ENCODE measurements at regions not wholly inside any gene's neighbourhood (a gene's known extent, or its start where the extent isn't known, plus 50 kb on each side); places are given as distances from the start of the nearest gene placed in this dataset.

DNA sequence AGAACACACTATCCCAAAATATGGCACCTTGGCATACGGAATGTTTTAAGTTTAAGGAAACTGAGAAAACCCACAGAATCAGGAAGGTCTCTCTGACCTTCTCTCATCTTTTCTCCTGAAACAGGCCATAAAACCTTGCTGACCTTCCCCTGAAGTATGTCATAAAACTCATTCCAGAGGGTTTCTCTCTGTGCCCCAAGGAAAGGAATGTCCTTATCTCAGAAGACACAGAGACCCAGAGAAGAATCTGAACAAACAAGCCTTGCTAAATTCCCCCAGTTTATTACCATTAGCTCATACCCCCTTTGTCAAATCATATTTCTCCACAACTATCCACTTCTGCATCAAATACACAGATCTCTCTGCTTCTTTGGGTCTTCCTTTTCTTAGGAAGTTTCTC is 603.1 kb downstream of the MCTP2 start:
- peaks cover 8% of the 10 kb centered on the region for H3K9me3 Mint-ChIP-seq (ENCODE audit: low read depth, unreplicated experiment)
- no TSS peak for BruUV-seq (replicated peaks)
- no peaks in the 10 kb centered on the region for H3K36me3 Mint-ChIP-seq (ENCODE audit: insufficient read depth, unreplicated experiment)
- no peak for TF ChIP-seq CTCF (IDR thresholded peaks at IDR 0.05; ENCODE audit: unreplicated experiment)
- intact Hi-C loops (cut with micrococcal nuclease; ENCODE audit: unreplicated experiment), result no loop called here
- no peaks in the 10 kb centered on the region for H3K27me3 Mint-ChIP-seq (ENCODE audit: unreplicated experiment)
- H3K4me3 Mint-ChIP-seq (ENCODE audit: low read depth, unreplicated experiment), result no peak overlapping the region
- no peaks in the 10 kb centered on the region for H3K4me1 Mint-ChIP-seq (ENCODE audit: low read depth, unreplicated experiment)
- DNase-seq, result no peak
- H3K27ac Mint-ChIP-seq (ENCODE audit: unreplicated experiment), result no peak overlapping the region
- CTCF ChIA-PET, result no interaction called here

- no peak overlapping the region for H3K4me3 Mint-ChIP-seq (ENCODE audit: low read depth, unreplicated experiment)
- DNase-seq, result no peak
- H3K36me3 Mint-ChIP-seq (ENCODE audit: insufficient read depth, unreplicated experiment), result no peaks in the 10 kb centered on the region
- peaks cover 10% of the 10 kb centered on the region for H3K9me3 Mint-ChIP-seq (ENCODE audit: low read depth, unreplicated experiment)
- no peak overlapping the region for H3K27ac Mint-ChIP-seq (ENCODE audit: unreplicated experiment)
- BruUV-seq (replicated peaks), result no TSS peak
- intact Hi-C loops (cut with micrococcal nuclease; ENCODE audit: unreplicated experiment), result no loop called here
- H3K27me3 Mint-ChIP-seq (ENCODE audit: unreplicated experiment), result no peaks in the 10 kb centered on the region
- H3K4me1 Mint-ChIP-seq (ENCODE audit: low read depth, unreplicated experiment), result no peaks in the 10 kb centered on the region
- CTCF ChIA-PET, result no interaction called here
- no peak for TF ChIP-seq CTCF (IDR thresholded peaks at IDR 0.05; ENCODE audit: unreplicated experiment)
Observed at GRCh38 chr15:94838281-94838680, 606.9 kb downstream of the MCTP2 start.

DNA sequence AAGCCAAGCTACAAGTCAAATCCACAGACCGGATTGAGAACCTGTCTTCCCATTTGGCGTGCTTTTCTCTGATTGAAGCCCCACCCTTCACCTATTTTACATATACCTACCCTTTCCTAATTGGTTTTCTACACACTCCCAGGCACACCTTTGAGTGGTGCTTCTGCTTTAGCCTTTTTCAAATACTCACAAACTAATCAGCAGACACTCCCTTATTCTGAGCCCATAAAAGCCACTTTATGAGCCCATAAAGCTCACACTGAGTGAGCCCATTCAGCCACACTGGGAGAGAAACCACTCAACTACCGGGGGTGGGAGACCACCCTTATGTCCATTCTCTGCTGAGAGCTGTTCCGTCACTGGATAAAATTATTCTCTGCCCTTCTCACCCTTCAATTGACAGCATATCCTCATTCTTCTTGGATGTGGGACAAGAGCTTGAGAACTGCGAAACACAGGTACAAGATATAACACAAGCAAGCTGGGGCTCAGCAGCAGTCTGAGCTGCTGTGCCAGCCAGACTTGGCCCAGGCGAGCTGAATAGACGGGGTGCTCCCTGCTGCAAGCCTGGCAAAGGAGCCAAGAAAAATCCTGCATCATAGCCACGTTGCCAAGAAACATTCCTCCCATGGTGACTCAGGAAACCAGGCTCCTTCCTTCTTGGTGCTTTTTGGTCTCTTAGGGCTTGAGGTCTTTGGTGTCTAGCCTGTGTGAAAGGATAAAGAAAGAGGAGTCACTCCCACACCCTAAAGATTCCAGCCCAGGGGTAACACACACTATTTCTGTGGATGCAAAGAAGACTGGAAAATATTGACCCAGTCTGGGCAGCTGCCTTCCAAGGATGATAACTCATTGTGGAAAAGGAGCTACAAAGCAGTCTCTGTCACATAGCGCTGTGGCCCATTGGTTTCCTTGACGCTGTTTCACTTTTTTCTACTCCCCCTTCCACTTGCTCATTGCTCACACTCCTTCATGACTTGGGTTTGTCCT is 609.7 kb downstream of the MCTP2 start:
- peaks cover 12% of the 10 kb centered on the region for H3K27me3 Mint-ChIP-seq (ENCODE audit: unreplicated experiment)
- intact Hi-C loops (cut with micrococcal nuclease; ENCODE audit: unreplicated experiment), result no loop called here
- no TSS peak for BruUV-seq (replicated peaks)
- H3K27ac Mint-ChIP-seq (ENCODE audit: unreplicated experiment), result no peak overlapping the region
- H3K9me3 Mint-ChIP-seq (ENCODE audit: low read depth, unreplicated experiment), result peaks cover 10% of the 10 kb centered on the region
- no peak overlapping the region for H3K4me3 Mint-ChIP-seq (ENCODE audit: low read depth, unreplicated experiment)
- no peak for TF ChIP-seq CTCF (IDR thresholded peaks at IDR 0.05; ENCODE audit: unreplicated experiment)
- DNase-seq, result no peak
- peaks cover 6% of the 10 kb centered on the region for H3K36me3 Mint-ChIP-seq (ENCODE audit: insufficient read depth, unreplicated experiment)
- peaks cover 8% of the 10 kb centered on the region for H3K4me1 Mint-ChIP-seq (ENCODE audit: low read depth, unreplicated experiment)
- CTCF ChIA-PET, result interaction anchor here (0.6 kb wide), 1 partner anchor 712 kb away, joined by 4 read pairs; no protein-coding TSS in a partner anchor

DNA sequence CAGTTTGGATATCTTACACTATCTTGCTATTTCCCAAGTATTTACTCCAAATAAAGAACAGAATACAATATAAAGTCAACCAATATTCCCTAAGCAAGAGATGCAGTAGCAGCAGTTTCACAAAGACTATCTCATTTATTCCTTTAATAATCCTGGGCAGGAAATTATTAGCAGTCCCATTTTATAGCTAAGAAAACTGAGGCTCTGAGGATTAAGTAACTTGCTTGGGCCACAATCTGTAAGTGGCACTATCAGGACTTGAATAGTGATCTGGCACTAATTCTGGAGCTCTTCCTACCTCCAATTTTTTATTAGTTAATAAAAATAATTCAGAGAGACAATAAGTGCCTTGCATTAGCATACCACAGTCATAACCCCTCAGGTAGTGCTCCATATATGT is 611.7 kb downstream of the MCTP2 start:
- no peak for TF ChIP-seq CTCF (IDR thresholded peaks at IDR 0.05; ENCODE audit: unreplicated experiment)
- CTCF ChIA-PET, result interaction anchor here (0.7 kb wide), 1 partner anchor 794 kb away, joined by 4 read pairs; no protein-coding TSS in a partner anchor
- H3K9me3 Mint-ChIP-seq (ENCODE audit: low read depth, unreplicated experiment), result peaks cover 14% of the 10 kb centered on the region
- H3K36me3 Mint-ChIP-seq (ENCODE audit: insufficient read depth, unreplicated experiment), result peaks cover 6% of the 10 kb centered on the region
- H3K27me3 Mint-ChIP-seq (ENCODE audit: unreplicated experiment), result peaks cover 12% of the 10 kb centered on the region
- no peak overlapping the region for H3K27ac Mint-ChIP-seq (ENCODE audit: unreplicated experiment)
- no TSS peak for BruUV-seq (replicated peaks)
- peaks cover 8% of the 10 kb centered on the region for H3K4me1 Mint-ChIP-seq (ENCODE audit: low read depth, unreplicated experiment)
- DNase-seq, result no peak
- intact Hi-C loops (cut with micrococcal nuclease; ENCODE audit: unreplicated experiment), result no loop called here
- H3K4me3 Mint-ChIP-seq (ENCODE audit: low read depth, unreplicated experiment), result no peak overlapping the region

Data from Calu3 (cell line).